HepG2 (cell line): ENCODE measurements at regions not wholly inside any gene's neighbourhood (a gene's known extent, or its start where the extent isn't known, plus 50 kb on each side); places are given as distances from the start of the nearest gene placed in this dataset.

ENCODE experiments used
- ATAC-seq: fragments of 200-7000 bp; cut with Tn5 transposase; 3 replicates; pipeline ENCODE4 v1.9.1; 2020; ENCODE audit warnings: mild to moderate bottlenecking, moderate library complexity
- BruUV-seq: library from RNA; stranded (reverse); fragments of 400-500 nt; replicated peaks from 2 replicates; lab custom pipeline; 2021; lab: Mats Ljungman, UMichigan
- CTCF ChIA-PET: fragments of 300-600 bp; formaldehyde crosslinking; extraction: SDS; loops from one replicate; lab custom pipeline; 2021; ENCODE audit warnings: low total read pairs, inconsistent platforms, low intra/inter-chr PET ratio; lab: Yijun Ruan, JAX
- POLR2A ChIA-PET: fragments of 350-600 bp; sonication (Branson Sonifier 250); formaldehyde crosslinking; loops from one replicate; lab custom pipeline; 2020; ENCODE audit warnings: antibody characterized with exemption, inconsistent platforms; lab: Yijun Ruan, JAX
- DNase-seq: peaks from one replicate; pipeline ENCODE4 v3.0.0-alpha.2; 2015; ENCODE audit warnings: low spot score
- FAIRE-seq: peaks from 3 replicates; lab custom pipeline; 2011; peaks lifted over from hg19 to GRCh38; lab: Jason Lieb, UNC
- H2AFZ ChIP-seq: one replicate; pipeline ENCODE4 v1.6.1; 2011; ENCODE audit warnings: low read length, inconsistent platforms
- H3K27ac ChIP-seq: fragments of 300-600 bp; 3 replicates; pipeline ENCODE4 v1.8.0; 2011; ENCODE audit warnings: mixed run types, mild to moderate bottlenecking, mixed read lengths, low read length, inconsistent platforms; ENCODE audit not compliant: insufficient read depth; ENCODE audit errors: extremely low read length
- H3K27me3 ChIP-seq, 2 experiments: fragments of 200-600 bp in 1 of 2; 2 replicates in 1 of 2; 3 replicates in 1 of 2; pipeline versions ENCODE4 v1.6.0 to v1.8.0; 2011; ENCODE audit warnings: low read length in 2 of 2, mild to moderate bottlenecking in 2 of 2, moderate library complexity in 2 of 2, inconsistent platforms in 1 of 2; ENCODE audit not compliant: insufficient read depth in 2 of 2, control insufficient read depth in 1 of 2
- H3K36me3 ChIP-seq, 2 experiments: fragments of 200-600 bp in 1 of 2; replicated peaks in 1 of 2; 2 replicates in 1 of 2; 3 replicates in 1 of 2; pipeline versions ENCODE4 v1.5.1 to v1.8.0; 2011; ENCODE audit warnings: low read length in 2 of 2, inconsistent platforms in 1 of 2; ENCODE audit not compliant: insufficient read depth in 2 of 2, control insufficient read depth in 1 of 2
- H3K4me1 ChIP-seq: 2 replicates; pipeline ENCODE4 v1.5.1; 2012; ENCODE audit warnings: low read length, inconsistent platforms; ENCODE audit not compliant: insufficient read depth
- H3K4me2 ChIP-seq: 2 replicates; pipeline ENCODE4 v1.6.0; 2011; ENCODE audit warnings: low read depth, low read length, inconsistent platforms
- H3K4me3 ChIP-seq, 3 experiments: fragments of 200-600 bp in 1 of 3; sonication (generic), shearing (Covaris generic) in 1 of 3; replicated peaks in 1 of 3; 2 replicates each; pipeline ENCODE4 v1.5.1; 2011 to 2016; ENCODE audit warnings: low read length in 3 of 3, inconsistent platforms in 2 of 3, low read depth in 2 of 3, mild to moderate bottlenecking in 2 of 3, control low read depth in 1 of 3, mixed read lengths in 1 of 3; ENCODE audit not compliant: insufficient read depth in 1 of 3
- H3K79me2 ChIP-seq: one replicate; pipeline ENCODE4 v1.6.1; 2011; ENCODE audit warnings: low read length, inconsistent platforms; ENCODE audit not compliant: insufficient read depth
- H3K9ac ChIP-seq: 2 replicates; pipeline ENCODE4 v1.6.0; 2011; ENCODE audit warnings: mild to moderate bottlenecking, low read depth, low read length, inconsistent platforms; ENCODE audit not compliant: insufficient read depth
- H3K9me3 ChIP-seq: 2 replicates; pipeline ENCODE4 v1.5.1; 2012; ENCODE audit warnings: mild to moderate bottlenecking, low read length
- H4K20me1 ChIP-seq: 2 replicates; pipeline ENCODE4 v1.6.0; 2011; ENCODE audit warnings: inconsistent platforms, mild to moderate bottlenecking, low read length, moderate library complexity; ENCODE audit not compliant: insufficient read depth
- BRD4 ChIP-seq: sonication (generic); formaldehyde crosslinking; IDR thresholded peaks from 2 replicates; pipeline ENCODE4 v1.4.0; 2020; ENCODE audit warnings: missing genetic modification reagents
- FOXO4 ChIP-seq: sonication (generic); formaldehyde crosslinking; conservative IDR thresholded peaks from 2 replicates; pipeline ENCODE4 v1.8.1; 2023; ENCODE audit warnings: missing genetic modification reagents
- HOXA5 ChIP-seq: sonication (generic); formaldehyde crosslinking; IDR thresholded peaks from 2 replicates; pipeline ENCODE4 v1.4.0; 2020; ENCODE audit warnings: missing genetic modification reagents
- MBNL3 ChIP-seq: fragments of 250-450 bp; sonication (Bioruptor Pico); conservative IDR thresholded peaks from 2 replicates; pipeline ENCODE4 v1.8.0; 2022; ENCODE audit warnings: mild to moderate bottlenecking, inconsistent platforms
- RELA ChIP-seq: sonication (generic); formaldehyde crosslinking; IDR thresholded peaks from 2 replicates; pipeline ENCODE4 v1.4.0; 2020; ENCODE audit warnings: missing genetic modification reagents
- SMAD9 ChIP-seq: sonication (generic); formaldehyde crosslinking; IDR thresholded peaks from 2 replicates; pipeline ENCODE4 v1.5.1; 2020; ENCODE audit warnings: mild to moderate bottlenecking, missing genetic modification reagents
- SNAI1 ChIP-seq: sonication (generic); formaldehyde crosslinking; IDR thresholded peaks from 2 replicates; pipeline ENCODE4 v1.5.0; 2020; ENCODE audit warnings: mild to moderate bottlenecking, missing genetic modification reagents, borderline replicate concordance
- ZBTB33 ChIP-seq: sonication (generic); formaldehyde crosslinking; IDR thresholded peaks from 2 replicates; pipeline ENCODE4 v1.4.0; 2020; ENCODE audit warnings: missing genetic modification reagents
- ZEB1 ChIP-seq: IDR thresholded peaks from 2 replicates; pipeline ENCODE4 v1.6.1; 2012; ENCODE audit warnings: mild to moderate bottlenecking, low read depth, inconsistent platforms; ENCODE audit not compliant: insufficient replicate concordance
- ZFP36L1 ChIP-seq: sonication (generic); formaldehyde crosslinking; IDR thresholded peaks from 2 replicates; pipeline ENCODE4 v1.8.0; 2022; ENCODE audit warnings: mild to moderate bottlenecking, missing genetic modification reagents, moderate library complexity
- ZNF160 ChIP-seq: sonication (generic); formaldehyde crosslinking; IDR thresholded peaks from 2 replicates; pipeline ENCODE4 v1.8.0; 2022; ENCODE audit warnings: mild to moderate bottlenecking, inconsistent platforms, missing genetic modification reagents
- ZNF503 ChIP-seq: sonication (generic); formaldehyde crosslinking; IDR thresholded peaks from 2 replicates; pipeline ENCODE4 v1.4.0; 2020; ENCODE audit warnings: missing genetic modification reagents
- ZNF570 ChIP-seq: sonication (generic); formaldehyde crosslinking; IDR thresholded peaks from 2 replicates; pipeline ENCODE4 v1.4.0; 2020; ENCODE audit warnings: mild to moderate bottlenecking, missing genetic modification reagents, borderline replicate concordance
- ZNF776 ChIP-seq: sonication (generic); formaldehyde crosslinking; IDR thresholded peaks from 2 replicates; pipeline ENCODE4 v1.4.0; 2020; ENCODE audit warnings: mild to moderate bottlenecking, missing genetic modification reagents
- ZNF788 ChIP-seq: sonication (generic); formaldehyde crosslinking; IDR thresholded peaks from 2 replicates; pipeline ENCODE4 v1.5.0; 2020; ENCODE audit warnings: mild to moderate bottlenecking, missing genetic modification reagents, borderline replicate concordance
- ZNF800 ChIP-seq: sonication (generic); formaldehyde crosslinking; IDR thresholded peaks from 2 replicates; pipeline ENCODE4 v1.4.0; 2020; ENCODE audit warnings: missing genetic modification reagents
- WGBS: methylation state at CpG from one replicate; pipeline ENCODE4 v1.1.6; 2017; ENCODE audit warnings: low lambda C conversion rate; 5-methylcytosine and 5-hydroxymethylcytosine counted together
- in situ Hi-C: cut with HindIII; loops from 2 replicates; pipeline ENCODE4 v1.10.0; 2017; ENCODE audit warnings: low pct_unique_long_range_greater_than_20kb; ENCODE audit not compliant: extremely low pct_ligation_motif_present
- intact Hi-C: fragments of 100-400 bp; cut with micrococcal nuclease; formaldehyde crosslinking; loops from one replicate; pipeline ENCODE4 v1.10.0; 2022; ENCODE audit not compliant: unreplicated experiment

GRCh38 chr6:44621846-44622245 is 234.3 kb downstream of the CDC5L start:
- DNase-seq (no peak), ATAC-seq (no peak), FAIRE-seq (no peak)
- Histone ChIP-seq H3K79me2 (no peaks in the 10 kb centered on the region), H3K9me3 (no peaks in the 10 kb centered on the region), H3K27me3 (peaks cover 0 to 7% of the 10 kb centered on the region in 2 experiments; a peak in 2 of 5 replicates), H3K36me3 (no peaks in the 10 kb centered on the region), H3K4me1 (peaks cover 2% of the 10 kb centered on the region), H3K4me3 (no peak overlapping the region), H4K20me1 (no peaks in the 10 kb centered on the region), H2AFZ (no peak overlapping the region), H3K9ac (no peak overlapping the region), H3K27ac (no peak overlapping the region), H3K4me2 (no peak overlapping the region)
- BruUV-seq, result no TSS peak
- TF ChIP-seq FOXO4 (CRISPR knock-in tag) (no peak), ZNF788 (CRISPR knock-in tag) (no peak), SNAI1 (no peak), RELA (CRISPR knock-in tag) (no peak), ZNF503 (CRISPR knock-in tag) (no peak), ZFP36L1 (no peak), ZEB1 (no peak), SMAD9 (CRISPR knock-in tag) (no peak), ZBTB33 (no peak), ZNF800 (CRISPR knock-in tag) (no peak), MBNL3 (CRISPR knock-in tag) (no peak), ZNF570 (CRISPR knock-in tag) (no peak), HOXA5 (CRISPR knock-in tag) (no peak), ZNF160 (CRISPR knock-in tag) (no peak), ZNF776 (CRISPR knock-in tag) (no peak), BRD4 (CRISPR knock-in tag) (no peak)
- intact Hi-C loops (no loop called here), in situ Hi-C loops (no loop called here)
- POLR2A ChIA-PET, result no interaction called here
- CTCF ChIA-PET, result no interaction called here
- WGBS, result 4% methylated on average over 2 of the region's 2 CpGs
